RWPE2 (cell line): ENCODE measurements at regions not wholly inside any gene's neighbourhood (a gene's known extent, or its start where the extent isn't known, plus 50 kb on each side); places are given as distances from the start of the nearest gene placed in this dataset.

Source experiments
- ATAC-seq: fragments of 200-7000 bp; cut with Tn5 transposase; 3 replicates; pipeline ENCODE4 v1.9.1; 2021; ENCODE audit warnings: low read depth
- DNase-seq: peaks from one replicate; pipeline ENCODE4 v3.0.0-alpha.2; 2020; ENCODE audit warnings: low spot score
- H3K27ac ChIP-seq: fragments of 450-650 bp; 2 replicates; pipeline ENCODE4 v1.5.1; 2017; ENCODE audit warnings: mild to moderate bottlenecking; ENCODE audit not compliant: poor library complexity, severe bottlenecking
- H3K27me3 ChIP-seq: fragments of 250-450 bp; sonication (Bioruptor Pico); 2 replicates; pipeline ENCODE4 v1.5.1; 2021; ENCODE audit warnings: mild to moderate bottlenecking, moderate library complexity; ENCODE audit not compliant: insufficient read depth, poor library complexity, severe bottlenecking
- H3K36me3 ChIP-seq: fragments of 250-450 bp; sonication (Bioruptor Pico); 2 replicates; pipeline ENCODE4 v1.5.1; 2020; ENCODE audit warnings: low read depth, mild to moderate bottlenecking, moderate library complexity
- H3K4me1 ChIP-seq: fragments of 250-450 bp; sonication (Bioruptor Pico); 2 replicates; pipeline ENCODE4 v1.5.1; 2021; ENCODE audit warnings: mild to moderate bottlenecking, moderate library complexity; ENCODE audit not compliant: insufficient read depth, poor library complexity, severe bottlenecking
- H3K4me3 ChIP-seq: fragments of 250-450 bp; sonication (Bioruptor Pico); 2 replicates; pipeline ENCODE4 v1.5.1; 2021; ENCODE audit warnings: mild to moderate bottlenecking, moderate library complexity; ENCODE audit not compliant: severe bottlenecking
- H3K9me3 ChIP-seq: fragments of 250-450 bp; sonication (Bioruptor Pico); 2 replicates; pipeline ENCODE4 v1.5.1; 2021; ENCODE audit warnings: mild to moderate bottlenecking, moderate library complexity; ENCODE audit not compliant: severe bottlenecking
- CTCF ChIP-seq: fragments of 450-650 bp; IDR thresholded peaks from one replicate; pipeline ENCODE4 v1.5.1; 2017; ENCODE audit warnings: mild to moderate bottlenecking, moderate library complexity; ENCODE audit not compliant: poor library complexity, severe bottlenecking

- Histone ChIP-seq H3K27me3 (no peaks in the 10 kb centered on the region), H3K4me1 (no peaks in the 10 kb centered on the region), H3K9me3 (no peaks in the 10 kb centered on the region), H3K27ac (no peak overlapping the region), H3K36me3 (no peaks in the 10 kb centered on the region), H3K4me3 (no peak overlapping the region)
- DNase-seq (no peak), ATAC-seq (no peak)
- TF ChIP-seq CTCF = no peak
Observed at GRCh38 chr2:240308111-240308651, 127.3 kb upstream of the GPC1 start.

GRCh38 chr2:240309214-240309613, 126.2 kb upstream of the GPC1 start:
- DNase-seq (no peak), ATAC-seq (no peak)
- no peak overlapping the region for H3K27ac ChIP-seq
- no peaks in the 10 kb centered on the region for H3K9me3 ChIP-seq
- H3K36me3 ChIP-seq = no peaks in the 10 kb centered on the region
- no peak overlapping the region for H3K4me3 ChIP-seq
- no peaks in the 10 kb centered on the region for H3K4me1 ChIP-seq
- TF ChIP-seq CTCF = no peak
- peaks cover 3% of the 10 kb centered on the region for H3K27me3 ChIP-seq

- ATAC-seq (no peak), DNase-seq (no peak)
Observed at GRCh38 chr2:240310201-240310600, 125.3 kb upstream of the GPC1 start.

GRCh38 chr2:240310645-240311044, 124.8 kb upstream of the GPC1 start:
- no peak for ATAC-seq
- Histone ChIP-seq H3K36me3 (no peaks in the 10 kb centered on the region), H3K27me3 (peaks cover 3% of the 10 kb centered on the region), H3K4me3 (no peak overlapping the region), H3K27ac (no peak overlapping the region), H3K9me3 (no peaks in the 10 kb centered on the region), H3K4me1 (no peaks in the 10 kb centered on the region)
- no peak for TF ChIP-seq CTCF
- DNase-seq = no peak

More at GRCh38 chr2:240310201-240310600, 125.3 kb upstream of the GPC1 start:
- Histone ChIP-seq H3K27me3 (peaks cover 3% of the 10 kb centered on the region), H3K4me1 (no peaks in the 10 kb centered on the region), H3K4me3 (no peak overlapping the region), H3K36me3 (no peaks in the 10 kb centered on the region), H3K27ac (no peak overlapping the region), H3K9me3 (no peaks in the 10 kb centered on the region)
- TF ChIP-seq CTCF = no peak

- H3K27ac ChIP-seq = no peak overlapping the region
- no peaks in the 10 kb centered on the region for H3K4me1 ChIP-seq
- no peaks in the 10 kb centered on the region for H3K36me3 ChIP-seq
- H3K9me3 ChIP-seq = no peaks in the 10 kb centered on the region
- no peak for TF ChIP-seq CTCF
- H3K4me3 ChIP-seq = no peak overlapping the region
- no peak for DNase-seq
- H3K27me3 ChIP-seq = peaks cover 3% of the 10 kb centered on the region
- ATAC-seq = no peak
Observed at GRCh38 chr2:240311821-240312220, 123.6 kb upstream of the GPC1 start.
